Esophagus (tissue), 2 donors: ENCODE measurements at regions not wholly inside any gene's neighbourhood (a gene's known extent, or its start where the extent isn't known, plus 50 kb on each side); places are given as distances from the start of the nearest gene placed in this dataset.
"Not testable (repeated sequence)": the region's sequence is repeated elsewhere in the genome, so short reads cannot be mapped to it uniquely, and the experiment has no call there.

Experiments used
- H3K27ac ChIP-seq, 2 donors: one replicate each; pipeline ENCODE4 v1.5.1; 2013; ENCODE audit warnings: low read depth in 2 of 2, mild to moderate bottlenecking in 2 of 2, inconsistent platforms in 1 of 2, low read length in 1 of 2, moderate library complexity in 1 of 2
- H3K27me3 ChIP-seq, 2 donors: one replicate each; pipeline ENCODE4 v1.6.1; 2013; ENCODE audit warnings: low read length in 2 of 2, control low read depth in 1 of 2, mild to moderate bottlenecking in 1 of 2; ENCODE audit not compliant: insufficient read depth in 2 of 2, control insufficient read depth in 1 of 2
- H3K36me3 ChIP-seq, 2 donors: one replicate each; pipeline ENCODE4 v1.6.1; 2013; ENCODE audit warnings: low read length in 1 of 2; ENCODE audit not compliant: control insufficient read depth in 2 of 2, insufficient read depth in 2 of 2
- H3K4me1 ChIP-seq, 2 donors: one replicate each; pipeline ENCODE4 v1.6.1; 2013; ENCODE audit warnings: low read length in 1 of 2; ENCODE audit not compliant: control insufficient read depth in 2 of 2, insufficient read depth in 2 of 2
- H3K4me3 ChIP-seq, 2 donors: one replicate each; pipeline ENCODE4 v1.5.1; 2013; ENCODE audit warnings: low read length in 2 of 2, mild to moderate bottlenecking in 2 of 2, low read depth in 1 of 2, moderate library complexity in 1 of 2
- H3K9me3 ChIP-seq, 2 donors: one replicate each; pipeline ENCODE4 v1.6.1; 2013; ENCODE audit warnings: mild to moderate bottlenecking in 2 of 2, low read depth in 1 of 2, low read length in 1 of 2, moderate library complexity in 1 of 2; ENCODE audit not compliant: control insufficient read depth in 2 of 2, insufficient read depth in 1 of 2
- WGBS, 2 donors: extraction: QIAGEN DNeasy Blood & Tissue Kit; methylation state at CpG; one replicate each; pipeline ENCODE4 v1.1.7; 2013; 5-methylcytosine and 5-hydroxymethylcytosine counted together
- donor health status: healthy with polysubstance abuse.
- donor health status: Bipolar disorder and iron deficiency.

DNA sequence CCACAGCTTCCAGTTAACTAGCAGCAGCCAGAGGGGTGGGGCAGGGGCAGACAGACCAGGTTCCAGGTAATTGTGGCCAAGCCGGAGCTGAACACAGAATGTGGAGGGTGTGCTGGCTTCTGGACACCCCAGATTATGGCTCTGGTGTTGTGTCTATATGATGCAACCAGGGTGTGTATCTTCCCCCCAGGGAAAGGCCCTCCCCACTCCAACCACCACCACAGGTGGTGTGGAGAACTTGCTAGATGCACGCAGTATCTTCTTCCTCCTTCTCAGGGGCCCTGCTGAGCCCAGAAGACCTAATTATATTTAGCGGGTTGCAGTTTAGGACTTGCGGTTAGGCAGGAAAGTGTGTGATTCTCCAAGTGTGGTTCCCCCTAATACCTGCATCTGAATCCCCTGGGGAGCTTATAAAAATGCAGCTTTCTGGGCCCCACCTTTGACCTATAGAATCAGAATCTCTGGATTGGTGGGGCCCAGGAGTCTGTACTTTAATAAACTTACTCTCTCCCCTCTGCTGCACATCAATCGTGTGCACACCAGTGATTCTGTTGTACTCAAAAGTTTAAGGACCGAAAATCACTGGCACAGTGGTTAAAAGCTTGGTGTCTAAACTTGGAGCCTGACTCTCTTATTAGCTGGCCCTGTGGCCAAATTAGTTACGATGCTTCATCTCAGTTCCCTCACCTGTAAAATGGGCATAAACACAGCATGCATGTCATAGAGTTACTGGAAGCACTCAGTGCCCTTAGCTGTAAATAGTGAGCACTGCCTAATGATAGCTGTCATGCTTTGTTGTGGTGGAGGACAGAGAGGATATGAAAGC lies 379.1 kb upstream of the PROK2 start:
- H3K36me3 ChIP-seq, result no peaks in the 10 kb centered on the region
- H3K27ac ChIP-seq, result no peak overlapping the region
- peaks cover 0 to 2% of the 10 kb centered on the region in 2 donors for H3K4me1 ChIP-seq
- 84 to 93% methylated on average over 7 of the region's 7 CpGs for WGBS, 2 donors
- no peak overlapping the region for H3K4me3 ChIP-seq
- no peaks in the 10 kb centered on the region for H3K27me3 ChIP-seq
- H3K9me3 ChIP-seq, result no peaks in the 10 kb centered on the region

DNA sequence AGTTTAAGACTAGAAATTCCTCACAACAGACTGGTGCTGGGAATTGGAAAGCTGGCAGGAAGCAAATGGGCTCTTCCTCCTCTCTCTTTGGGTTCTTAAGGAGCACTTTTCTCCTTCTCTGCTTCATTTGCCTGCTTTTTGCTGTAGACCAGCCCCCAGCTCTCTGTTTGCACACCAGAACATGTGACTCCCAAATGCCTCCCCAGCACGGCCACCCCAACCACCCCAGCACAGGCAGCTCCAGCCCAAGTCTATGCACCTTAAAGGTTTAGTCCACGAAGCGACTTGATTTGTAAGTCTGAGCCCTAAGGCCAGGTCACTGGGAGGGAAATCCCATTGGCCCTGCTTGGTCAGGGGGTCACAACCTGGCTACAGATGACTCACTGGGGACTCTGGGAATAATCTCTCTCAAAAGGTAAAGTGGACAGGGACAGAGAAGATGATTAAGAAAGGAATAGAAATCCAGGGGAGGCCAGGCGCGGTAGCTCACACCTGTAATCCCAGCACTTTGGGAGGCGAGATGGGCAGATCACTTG lies 377.8 kb upstream of the PROK2 start:
- Histone ChIP-seq H3K4me1 (peaks cover 0 to 2% of the 10 kb centered on the region in 2 donors), H3K36me3 (no peaks in the 10 kb centered on the region), H3K27ac (no peak overlapping the region), H3K27me3 (no peaks in the 10 kb centered on the region), H3K4me3 (no peak overlapping the region), H3K9me3 (no peaks in the 10 kb centered on the region)
- 93 to 96% methylated on average over 6 of the region's 6 CpGs for WGBS, 2 donors

DNA sequence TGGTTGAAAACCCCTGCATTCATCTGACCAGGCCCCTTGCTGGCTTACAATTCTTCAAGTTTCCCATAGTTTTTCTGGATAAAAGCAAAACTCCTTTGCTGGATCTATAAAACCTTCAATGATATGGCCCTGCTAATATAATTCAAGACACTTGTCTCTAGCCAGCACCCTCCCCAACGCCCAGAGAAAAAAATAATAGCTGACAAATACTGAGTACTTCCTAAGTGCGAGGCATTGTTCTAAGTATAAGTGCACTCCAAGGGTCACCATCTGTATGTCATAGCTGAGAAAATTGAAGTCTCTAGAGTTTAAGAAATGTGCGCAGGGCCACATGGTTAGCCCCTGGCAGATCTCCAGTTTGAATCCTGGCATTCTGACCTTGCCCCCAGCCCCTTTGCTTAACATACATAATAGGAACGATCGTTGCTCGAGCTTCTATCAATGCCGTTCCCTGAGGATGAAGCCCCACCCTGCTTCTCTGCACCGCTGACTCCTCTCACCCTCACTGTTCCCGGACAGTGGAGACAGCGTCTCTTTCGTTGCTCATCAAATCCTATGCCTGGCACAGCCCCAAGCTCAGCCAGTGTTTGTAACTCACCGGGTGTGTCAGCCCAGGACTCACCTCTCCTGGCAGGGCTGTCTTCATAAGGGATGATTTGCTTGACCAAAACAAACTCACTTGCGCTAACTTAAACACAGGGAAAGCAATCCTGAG lies 377.1 kb upstream of the PROK2 start:
- 34 to 41% methylated on average over 13 of the region's 13 CpGs for WGBS, 2 donors
- Histone ChIP-seq H3K27me3 (no peaks in the 10 kb centered on the region), H3K4me3 (no peak overlapping the region), H3K9me3 (no peaks in the 10 kb centered on the region), H3K36me3 (no peaks in the 10 kb centered on the region), H3K4me1 (peaks cover 0 to 2% of the 10 kb centered on the region in 2 donors), H3K27ac (no peak overlapping the region)

DNA sequence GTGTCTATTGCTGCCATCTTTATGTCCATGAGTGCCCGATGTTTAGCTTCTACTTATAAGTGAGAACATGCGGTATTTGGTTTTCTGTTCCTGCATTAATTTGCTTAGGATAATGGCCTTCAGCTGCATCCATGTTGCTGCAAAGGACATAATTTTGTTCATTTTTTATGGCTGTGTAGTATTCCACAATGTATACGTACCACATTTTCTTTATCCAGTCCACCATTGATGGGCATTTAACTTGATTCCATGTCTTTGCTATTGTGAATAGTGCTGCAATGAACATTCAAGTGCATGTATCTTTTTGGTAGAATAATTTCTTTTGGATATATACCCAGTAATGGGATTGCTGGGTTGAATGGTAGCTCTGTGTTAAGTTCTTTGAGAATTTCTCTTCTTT lies 376.3 kb upstream of the PROK2 start:
- not testable (repeated sequence) for H3K36me3 ChIP-seq, H3K4me3 ChIP-seq, H3K27ac ChIP-seq, H3K27me3 ChIP-seq, H3K4me1 ChIP-seq, H3K9me3 ChIP-seq
- 96% methylated on average over 3 of the region's 3 CpGs for WGBS, 2 donors

DNA sequence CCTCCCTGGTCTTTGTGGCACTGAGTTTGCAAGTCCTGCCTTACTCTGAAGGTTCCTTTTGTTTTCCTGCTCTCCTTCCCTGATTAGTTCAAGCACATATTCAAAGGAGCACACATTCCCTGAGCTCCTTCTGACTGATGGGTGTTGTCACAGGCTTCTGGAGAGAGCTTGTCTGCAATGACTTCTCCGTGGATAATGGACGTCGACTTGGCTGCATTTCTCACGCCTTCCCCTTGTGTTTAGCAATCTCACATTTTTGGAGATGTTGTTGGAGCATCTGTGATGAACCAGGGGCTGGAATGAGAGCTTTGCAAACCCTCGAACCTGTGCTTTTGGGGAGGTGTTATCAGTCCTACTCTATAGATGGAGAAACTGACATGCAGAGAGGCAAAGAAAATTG lies 375.4 kb upstream of the PROK2 start:
- Histone ChIP-seq H3K36me3 (no peaks in the 10 kb centered on the region), H3K27ac (no peak overlapping the region), H3K4me1 (peaks cover 0 to 2% of the 10 kb centered on the region in 2 donors), H3K27me3 (no peaks in the 10 kb centered on the region), H3K9me3 (no peaks in the 10 kb centered on the region), H3K4me3 (no peak overlapping the region)
- 69 to 79% methylated on average over 5 of the region's 5 CpGs for WGBS, 2 donors

DNA sequence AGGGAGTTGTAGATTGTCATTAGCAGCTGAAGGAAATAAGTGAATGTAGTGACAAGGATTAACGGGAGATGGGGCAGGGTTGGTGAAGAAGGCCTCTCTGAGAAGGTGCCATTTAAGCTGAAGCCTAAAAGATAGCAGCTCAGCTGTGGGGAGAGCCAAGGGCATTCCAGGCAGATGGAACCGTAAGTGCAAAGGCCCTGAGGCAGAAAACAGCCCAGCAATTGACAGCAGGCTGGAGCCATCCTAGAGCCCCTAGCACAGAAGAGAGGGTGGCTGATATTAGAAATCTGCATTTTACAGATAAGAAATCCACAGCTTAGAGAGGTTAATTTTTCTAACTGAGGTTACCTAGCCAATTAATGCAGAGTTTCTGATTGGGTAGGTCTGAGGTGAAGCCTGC lies 374.5 kb upstream of the PROK2 start:
- Histone ChIP-seq H3K4me3 (no peak overlapping the region), H3K4me1 (peaks cover 0 to 2% of the 10 kb centered on the region in 2 donors), H3K27ac (no peak overlapping the region), H3K27me3 (no peaks in the 10 kb centered on the region), H3K36me3 (no peaks in the 10 kb centered on the region), H3K9me3 (no peaks in the 10 kb centered on the region)
- 91% methylated on average over 2 of the region's 2 CpGs for WGBS, 2 donors

DNA sequence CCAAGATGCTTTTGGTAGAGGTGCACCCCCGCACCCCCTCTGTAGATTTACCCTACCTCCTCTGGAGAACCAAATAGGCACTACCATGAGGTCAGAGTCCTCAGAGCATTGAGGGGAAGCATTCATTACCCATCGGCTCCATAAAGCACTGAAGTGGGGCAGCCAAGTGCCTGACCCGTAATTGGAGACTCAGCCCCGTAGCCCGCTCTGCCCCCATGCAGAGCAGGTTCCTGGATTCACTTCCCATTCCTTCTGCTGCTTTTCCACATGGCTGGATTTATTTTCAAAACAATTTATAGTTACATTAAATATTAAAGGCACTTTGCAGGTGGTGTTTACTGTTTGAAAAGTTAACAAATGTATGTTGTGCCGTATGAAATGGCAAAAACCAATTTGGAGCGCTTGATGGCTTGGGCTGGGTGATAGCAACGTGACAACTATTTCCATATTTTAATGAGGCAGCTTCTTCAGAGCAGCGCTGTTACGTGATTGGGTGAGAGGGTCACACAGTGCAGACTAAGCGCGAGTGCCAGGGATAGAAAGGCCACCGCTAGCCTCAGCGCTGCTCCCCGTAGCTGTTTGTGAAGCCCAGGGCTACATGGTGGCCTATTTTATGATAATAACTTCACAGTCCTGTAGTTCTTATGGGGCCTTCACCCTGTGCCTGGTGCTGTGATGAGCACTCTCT lies 373.8 kb upstream of the PROK2 start:
- WGBS, 2 donors, result 93 to 94% methylated on average over 15 of the region's 15 CpGs
- Histone ChIP-seq H3K9me3 (no peaks in the 10 kb centered on the region), H3K27me3 (no peaks in the 10 kb centered on the region), H3K36me3 (no peaks in the 10 kb centered on the region), H3K27ac (no peak overlapping the region), H3K4me3 (no peak overlapping the region), H3K4me1 (peaks cover 0 to under 1% of the 10 kb centered on the region in 2 donors)

DNA sequence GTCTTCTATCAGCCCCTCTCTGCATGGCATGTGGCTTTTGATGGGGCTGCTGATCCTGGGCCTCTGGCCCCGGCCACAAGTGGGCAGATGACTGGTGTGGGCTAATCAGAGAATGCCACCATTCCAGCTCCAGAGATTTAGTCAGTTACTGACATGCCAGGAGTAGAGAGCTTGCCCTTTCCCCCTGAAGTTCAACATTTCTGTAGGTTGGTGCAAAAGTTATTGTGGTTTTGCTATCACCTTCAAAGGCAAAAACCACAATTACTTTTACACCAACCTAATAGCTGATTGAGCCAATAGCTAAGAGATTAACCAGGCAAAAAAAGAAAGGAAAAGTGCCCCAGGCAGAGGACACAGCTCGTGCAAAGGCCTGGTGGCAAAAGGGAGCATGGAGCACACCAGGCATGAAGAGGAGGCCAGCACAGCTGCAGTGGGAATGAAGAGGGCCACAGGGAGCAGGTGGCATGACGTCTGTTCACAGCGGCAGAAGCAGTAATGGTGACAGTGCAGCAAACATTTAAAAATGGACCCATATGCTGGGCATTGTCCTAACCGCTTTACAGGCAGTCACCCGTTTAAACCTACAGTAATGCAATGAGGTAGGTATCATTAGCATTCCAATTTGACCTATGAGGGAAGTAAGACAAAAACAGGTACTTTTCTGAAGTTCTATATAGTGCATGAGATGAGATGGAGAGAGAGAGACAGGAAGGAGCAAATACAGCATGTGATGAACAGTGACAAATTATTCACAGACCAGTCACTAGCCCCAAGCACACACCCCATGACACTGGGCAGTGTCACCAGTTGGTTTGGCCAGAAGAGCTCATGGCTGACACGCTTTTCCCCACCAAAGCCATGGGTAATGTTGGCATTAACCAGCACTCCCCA lies 373.0 kb upstream of the PROK2 start:
- WGBS, 2 donors, result 89 to 90% methylated on average over 7 of the region's 7 CpGs
- no peak overlapping the region for H3K4me3 ChIP-seq
- H3K4me1 ChIP-seq, result peaks cover 0 to 2% of the 10 kb centered on the region in 2 donors
- H3K27ac ChIP-seq, result no peak overlapping the region
- no peaks in the 10 kb centered on the region for H3K27me3 ChIP-seq
- no peaks in the 10 kb centered on the region for H3K9me3 ChIP-seq
- no peaks in the 10 kb centered on the region for H3K36me3 ChIP-seq
